NB4 (cell line): ENCODE measurements at regions not wholly inside any gene's neighbourhood (a gene's known extent, or its start where the extent isn't known, plus 50 kb on each side); places are given as distances from the start of the nearest gene placed in this dataset.
"Not testable (repeated sequence)": the region's sequence is repeated elsewhere in the genome, so short reads cannot be mapped to it uniquely, and the experiment has no call there.

Source experiments
- DNase-seq: peaks from one replicate; pipeline ENCODE4 v3.0.0; 2010; ENCODE audit warnings: low read depth
- H3K4me3 ChIP-seq: one replicate; pipeline ENCODE4 v1.5.1; 2011; ENCODE audit warnings: mild to moderate bottlenecking, low read depth, low read length, moderate library complexity
- MYC ChIP-seq: IDR thresholded peaks from 2 replicates; pipeline ENCODE4 v1.6.1; 2011; ENCODE audit warnings: low read depth, low read length
- POLR2A ChIP-seq: IDR thresholded peaks from 2 replicates; pipeline ENCODE4 v1.6.1; 2011; ENCODE audit warnings: mild to moderate bottlenecking; ENCODE audit not compliant: insufficient read length; ENCODE audit errors: extremely low read depth
- TF ChIP-seq, protein P1 (sequence below): IDR thresholded peaks from 2 replicates; pipeline ENCODE4 v1.6.1; 2011; ENCODE audit warnings: low read depth, low read length
- TF ChIP-seq, protein P2 (sequence below): IDR thresholded peaks from one replicate; pipeline ENCODE4 v1.5.1; 2012; ENCODE audit warnings: low read depth, low read length

DNA sequence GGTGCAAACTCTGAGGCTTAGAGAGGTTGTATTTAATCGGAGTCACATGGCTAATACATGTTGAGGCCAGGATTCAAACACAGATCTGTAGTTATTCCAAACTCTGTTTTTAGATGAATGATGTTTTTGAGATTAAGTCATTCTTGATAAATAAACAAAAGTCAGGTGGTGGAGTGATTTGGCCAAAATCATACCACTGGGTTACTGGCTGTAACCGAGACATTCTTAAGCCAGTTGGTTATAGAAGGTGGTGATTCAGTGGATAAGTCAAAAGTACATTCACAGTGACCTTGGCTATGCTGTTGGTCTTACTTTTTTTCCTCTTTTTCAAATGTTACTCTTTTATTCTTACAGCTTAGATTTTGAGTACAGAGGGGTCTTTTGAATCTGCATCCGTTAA lies 361.4 kb downstream of the KIF20B start:
- DNase-seq: no peak
- TF ChIP-seq, protein P1, sequence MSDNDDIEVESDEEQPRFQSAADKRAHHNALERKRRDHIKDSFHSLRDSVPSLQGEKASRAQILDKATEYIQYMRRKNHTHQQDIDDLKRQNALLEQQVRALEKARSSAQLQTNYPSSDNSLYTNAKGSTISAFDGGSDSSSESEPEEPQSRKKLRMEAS: no peak
- TF ChIP-seq, protein P2, sequence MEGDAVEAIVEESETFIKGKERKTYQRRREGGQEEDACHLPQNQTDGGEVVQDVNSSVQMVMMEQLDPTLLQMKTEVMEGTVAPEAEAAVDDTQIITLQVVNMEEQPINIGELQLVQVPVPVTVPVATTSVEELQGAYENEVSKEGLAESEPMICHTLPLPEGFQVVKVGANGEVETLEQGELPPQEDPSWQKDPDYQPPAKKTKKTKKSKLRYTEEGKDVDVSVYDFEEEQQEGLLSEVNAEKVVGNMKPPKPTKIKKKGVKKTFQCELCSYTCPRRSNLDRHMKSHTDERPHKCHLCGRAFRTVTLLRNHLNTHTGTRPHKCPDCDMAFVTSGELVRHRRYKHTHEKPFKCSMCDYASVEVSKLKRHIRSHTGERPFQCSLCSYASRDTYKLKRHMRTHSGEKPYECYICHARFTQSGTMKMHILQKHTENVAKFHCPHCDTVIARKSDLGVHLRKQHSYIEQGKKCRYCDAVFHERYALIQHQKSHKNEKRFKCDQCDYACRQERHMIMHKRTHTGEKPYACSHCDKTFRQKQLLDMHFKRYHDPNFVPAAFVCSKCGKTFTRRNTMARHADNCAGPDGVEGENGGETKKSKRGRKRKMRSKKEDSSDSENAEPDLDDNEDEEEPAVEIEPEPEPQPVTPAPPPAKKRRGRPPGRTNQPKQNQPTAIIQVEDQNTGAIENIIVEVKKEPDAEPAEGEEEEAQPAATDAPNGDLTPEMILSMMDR: no peak
- TF ChIP-seq POLR2A (no peak), MYC (no peak)
- H3K4me3 ChIP-seq: no peak overlapping the region

DNA sequence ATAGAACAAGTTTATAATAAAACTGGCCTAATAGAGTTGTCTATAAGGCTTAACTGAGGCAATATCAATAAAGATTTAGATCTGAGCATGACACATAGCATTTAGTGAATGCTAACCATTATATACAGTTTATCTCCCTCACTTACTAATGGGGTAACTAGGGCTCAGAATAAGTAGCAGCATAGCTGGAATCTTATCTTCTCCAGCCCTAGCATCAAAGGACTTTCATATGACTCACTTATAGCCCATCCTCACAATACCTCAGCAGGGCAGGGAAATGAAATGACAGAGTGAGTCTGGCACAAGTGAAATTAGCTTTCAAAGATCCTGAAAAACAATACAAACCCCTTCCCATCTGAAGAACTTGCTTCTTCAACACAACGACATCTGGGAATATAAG lies 362.9 kb downstream of the KIF20B start:
- no peak overlapping the region for H3K4me3 ChIP-seq
- TF ChIP-seq, protein P2: no peak
- no peak for TF ChIP-seq POLR2A
- no peak for TF ChIP-seq MYC
- TF ChIP-seq, protein P1: no peak
- no peak for DNase-seq

DNA sequence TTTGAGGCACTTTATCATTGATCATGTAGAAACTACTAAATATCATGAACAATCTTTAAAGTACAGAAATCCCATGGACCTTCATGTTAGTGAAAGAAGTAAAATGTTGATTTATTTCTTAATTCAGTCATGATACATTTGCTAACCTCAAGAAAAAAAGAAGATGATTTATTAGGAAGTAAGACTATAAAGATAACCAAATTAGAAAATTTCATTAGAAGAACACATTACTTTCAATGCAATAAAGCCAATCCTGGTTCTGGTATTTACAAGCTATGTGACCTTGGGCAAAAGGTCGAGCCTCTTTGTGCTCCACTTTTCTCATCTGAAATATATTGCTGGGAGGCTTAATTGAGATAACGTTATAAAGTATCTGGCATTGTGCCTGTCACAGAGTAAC lies 365.0 kb downstream of the KIF20B start:
- H3K4me3 ChIP-seq: no peak overlapping the region
- TF ChIP-seq, protein P2: no peak
- TF ChIP-seq MYC (no peak), POLR2A (no peak)
- no peak for DNase-seq

DNA sequence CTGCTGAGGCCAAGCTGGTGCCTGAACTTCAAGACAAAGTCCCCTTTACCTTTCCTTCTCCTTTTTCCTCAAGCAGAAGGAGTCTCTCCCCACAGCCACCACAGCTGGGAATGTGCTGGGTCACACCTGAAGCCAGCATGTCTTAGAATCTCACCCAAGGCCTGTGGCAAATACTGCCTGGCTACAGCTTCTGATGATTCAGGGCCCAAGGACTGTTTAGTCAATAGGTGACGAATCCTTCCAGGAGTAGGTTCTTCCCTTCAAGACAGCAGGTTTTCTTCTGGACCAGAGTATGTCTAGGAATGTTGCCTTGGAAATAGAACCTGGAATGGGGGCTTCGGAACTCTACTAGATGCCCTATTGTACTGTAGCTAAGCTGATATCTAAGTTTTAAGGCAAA lies 374.6 kb downstream of the KIF20B start:
- DNase-seq: no peak
- TF ChIP-seq POLR2A (no peak), MYC (no peak)
- TF ChIP-seq, protein P1: no peak
- TF ChIP-seq, protein P2: no peak
- no peak overlapping the region for H3K4me3 ChIP-seq

DNA sequence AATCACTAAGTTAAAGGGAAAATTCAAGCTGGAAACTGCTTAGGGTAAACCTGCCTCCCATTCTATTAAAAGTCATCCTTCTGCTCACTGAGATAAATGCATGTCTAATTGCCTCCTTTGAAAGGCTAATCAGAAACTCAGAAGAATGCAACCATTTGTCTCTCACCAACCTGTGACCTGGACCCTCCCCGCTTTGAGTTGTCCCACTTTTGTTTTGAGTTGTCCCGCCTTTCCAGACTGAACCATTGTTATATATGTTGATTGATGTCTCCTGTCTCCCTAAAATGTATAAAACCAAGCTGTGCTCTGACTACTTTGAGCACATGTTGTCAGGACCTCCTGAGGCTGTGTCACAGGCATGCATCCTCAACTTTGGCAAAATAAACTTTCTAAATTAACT lies 378.4 kb downstream of the KIF20B start:
- TF ChIP-seq MYC: no peak
- TF ChIP-seq, protein P2: no peak
- TF ChIP-seq, protein P1: no peak
- TF ChIP-seq POLR2A: no peak
- no peak for DNase-seq
- H3K4me3 ChIP-seq: no peak overlapping the region

DNA sequence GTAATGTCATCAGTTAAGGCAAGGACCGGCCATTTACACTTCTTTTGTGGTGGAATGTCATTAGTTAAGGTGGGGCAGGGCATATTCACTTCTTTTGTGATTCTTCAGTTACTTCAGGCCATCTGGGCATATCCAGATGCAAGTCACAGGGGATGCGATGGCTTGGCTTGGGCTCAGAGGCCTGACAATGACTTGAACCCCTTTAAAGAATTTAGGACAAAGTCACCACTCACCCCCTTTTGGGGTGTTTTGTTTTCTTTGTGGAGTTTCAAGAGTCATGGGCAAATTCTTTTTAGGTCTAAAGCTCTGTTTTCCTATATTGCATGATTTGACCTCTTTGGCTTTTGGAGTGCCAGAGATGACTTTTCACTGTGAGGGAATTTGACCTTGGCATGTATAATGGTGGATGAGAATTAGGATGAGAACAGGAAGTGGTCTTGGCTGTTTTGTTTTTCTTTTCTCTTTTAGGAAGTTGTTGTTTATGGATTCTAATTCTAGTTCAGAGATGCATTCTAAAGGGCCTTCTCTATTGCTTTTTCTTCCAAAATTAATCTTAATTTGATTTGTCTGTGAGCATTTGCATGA lies 385.3 kb downstream of the KIF20B start:
- not testable (repeated sequence) for H3K4me3 ChIP-seq, DNase-seq
